IMR-90 (cell line): ENCODE measurements at regions not wholly inside any gene's neighbourhood (a gene's known extent, or its start where the extent isn't known, plus 50 kb on each side); places are given as distances from the start of the nearest gene placed in this dataset.
"Not testable (repeated sequence)": the region's sequence is repeated elsewhere in the genome, so short reads cannot be mapped to it uniquely, and the experiment has no call there.

Experiments
- ATAC-seq: fragments of 200-7000 bp; cut with Tn5 transposase; 2 replicates; pipeline ENCODE4 v1.9.1; 2020; ENCODE audit warnings: low read depth, mild to moderate bottlenecking, moderate library complexity
- BruUV-seq: library from RNA; stranded (reverse); fragments of 400-500 nt; replicated peaks from 2 replicates; lab custom pipeline; 2021; lab: Mats Ljungman, UMichigan
- CTCF ChIA-PET: fragments of 300-600 bp; formaldehyde crosslinking; extraction: SDS; loops from one replicate; lab custom pipeline; 2021; ENCODE audit warnings: antibody characterized with exemption; lab: Yijun Ruan, JAX
- POLR2A ChIA-PET: fragments of 300-600 bp; sonication (Branson Sonifier 250); formaldehyde crosslinking; loops from one replicate; lab custom pipeline; 2022; ENCODE audit warnings: antibody characterized with exemption; ENCODE audit not compliant: unreplicated experiment; lab: Charles Lee
- DNase-seq: peaks from one replicate; pipeline ENCODE4 v3.0.0; 2013
- H2AFZ ChIP-seq: replicated peaks from 2 replicates; pipeline ENCODE3; 2013; ENCODE audit warnings: low read length, mild to moderate bottlenecking; ENCODE audit not compliant: poor library complexity
- H2AK5ac ChIP-seq: 2 replicates; pipeline ENCODE4 v1.6.1; 2013; ENCODE audit warnings: low read depth, low read length, inconsistent platforms
- H2AK9ac ChIP-seq: replicated peaks from 2 replicates; pipeline ENCODE3; 2013; ENCODE audit warnings: mild to moderate bottlenecking, low read depth, low read length, moderate library complexity; ENCODE audit not compliant: poor library complexity
- H2BK120ac ChIP-seq: 2 replicates; pipeline ENCODE4 v1.6.1; 2013; ENCODE audit warnings: low read depth, low read length, inconsistent platforms
- H2BK15ac ChIP-seq: 3 replicates; pipeline ENCODE4 v1.6.1; 2013; ENCODE audit warnings: low read depth, low read length, inconsistent platforms
- H2BK20ac ChIP-seq: 2 replicates; pipeline ENCODE4 v1.6.1; 2013; ENCODE audit warnings: low read depth, mild to moderate bottlenecking, inconsistent platforms, low read length, moderate library complexity
- H2BK5ac ChIP-seq: 2 replicates; pipeline ENCODE4 v1.6.1; 2013; ENCODE audit warnings: mild to moderate bottlenecking, low read depth, low read length, inconsistent platforms; ENCODE audit not compliant: poor library complexity, severe bottlenecking
- H3K14ac ChIP-seq: replicated peaks from 2 replicates; pipeline ENCODE4 v1.6.1; 2013; ENCODE audit warnings: low read depth, low read length, inconsistent platforms
- H3K18ac ChIP-seq: 2 replicates; pipeline ENCODE4 v1.6.1; 2013; ENCODE audit warnings: low read depth, low read length, control low read depth
- H3K23ac ChIP-seq: 2 replicates; pipeline ENCODE4 v1.6.1; 2013; ENCODE audit warnings: low read depth, low read length, inconsistent platforms
- H3K27ac ChIP-seq: 2 replicates; pipeline ENCODE4 v1.5.1; 2013; ENCODE audit warnings: mild to moderate bottlenecking, control low read depth, low read length; ENCODE audit not compliant: insufficient read depth
- H3K27me3 ChIP-seq: 2 replicates; pipeline ENCODE4 v1.6.1; 2013; ENCODE audit warnings: low read length; ENCODE audit not compliant: control insufficient read depth, insufficient read depth
- H3K36me3 ChIP-seq: 2 replicates; pipeline ENCODE4 v1.6.1; 2013; ENCODE audit warnings: low read length, mixed read lengths; ENCODE audit not compliant: control insufficient read depth, insufficient read depth
- H3K4ac ChIP-seq: 2 replicates; pipeline ENCODE4 v1.6.1; 2013; ENCODE audit warnings: low read depth, low read length, inconsistent platforms
- H3K4me1 ChIP-seq: 2 replicates; pipeline ENCODE4 v1.6.1; 2013; ENCODE audit warnings: low read length, mixed read lengths; ENCODE audit not compliant: control insufficient read depth, insufficient read depth
- H3K4me2 ChIP-seq: 2 replicates; pipeline ENCODE4 v1.6.1; 2013; ENCODE audit warnings: low read depth, mild to moderate bottlenecking, control low read depth, low read length, moderate library complexity
- H3K4me3 ChIP-seq: 2 replicates; pipeline ENCODE4 v1.5.1; 2013; ENCODE audit warnings: low read depth, mild to moderate bottlenecking, control low read depth, low read length, moderate library complexity; ENCODE audit not compliant: insufficient read depth
- H3K56ac ChIP-seq: 2 replicates; pipeline ENCODE4 v1.6.1; 2013; ENCODE audit warnings: low read length, inconsistent platforms; ENCODE audit not compliant: insufficient read depth; ENCODE audit errors: extremely low read depth
- H3K79me1 ChIP-seq, 2 experiments: 2 replicates each; pipeline ENCODE4 v1.6.1; 2013; ENCODE audit warnings: low read length in 2 of 2, inconsistent platforms in 1 of 2, low read depth in 1 of 2
- H3K9ac ChIP-seq: 2 replicates; pipeline ENCODE4 v1.6.1; 2013; ENCODE audit warnings: low read depth, low read length, control low read depth
- H3K9me1 ChIP-seq: 2 replicates; pipeline ENCODE4 v1.6.1; 2013; ENCODE audit warnings: low read length, inconsistent platforms; ENCODE audit not compliant: insufficient read depth
- H3K9me3 ChIP-seq: 2 replicates; pipeline ENCODE4 v1.6.1; 2013; ENCODE audit warnings: low read length; ENCODE audit not compliant: control insufficient read depth, insufficient read depth
- H4K20me1 ChIP-seq: 2 replicates; pipeline ENCODE4 v1.6.1; 2013; ENCODE audit warnings: low read length, inconsistent platforms; ENCODE audit not compliant: insufficient read depth
- H4K5ac ChIP-seq: 2 replicates; pipeline ENCODE4 v1.6.1; 2013; ENCODE audit warnings: mild to moderate bottlenecking, low read depth, low read length, control low read depth
- H4K8ac ChIP-seq, 2 experiments: 2 replicates each; pipeline ENCODE4 v1.6.1; 2013; ENCODE audit warnings: low read depth in 2 of 2, low read length in 2 of 2, control low read depth in 1 of 2, inconsistent platforms in 1 of 2
- H4K91ac ChIP-seq: 2 replicates; pipeline ENCODE4 v1.6.1; 2013; ENCODE audit warnings: low read depth, low read length, inconsistent platforms; ENCODE audit not compliant: insufficient read depth
- WGBS, 2 experiments: methylation state at CpG; one replicate each; pipeline versions ENCODE4 v1.1.5 to v1.1.7; 2013; ENCODE audit warnings: missing lambda C conversion rate in 2 of 2; ENCODE audit not compliant: insufficient read length in 1 of 2; ENCODE audit errors: extremely low coverage in 2 of 2; 5-methylcytosine and 5-hydroxymethylcytosine counted together
- dilution Hi-C: fragments of 300-500 bp; cut with HindIII; formaldehyde crosslinking; loops from one replicate; pipeline ENCODE4 v1.14.3; 2018; ENCODE audit warnings: low sequenced_read_pairs; ENCODE audit not compliant: unreplicated experiment
- in situ Hi-C: fragments of 300-500 bp; cut with MboI; formaldehyde crosslinking; loops from 3 replicates; pipeline ENCODE4 v1.14.3; 2019; ENCODE audit warnings: low sequenced_read_pairs, inconsistent platforms, mixed read lengths
- intact Hi-C: fragments of 100-400 bp; cut with micrococcal nuclease; formaldehyde crosslinking; loops from 2 replicates; pipeline ENCODE4 v1.10.0; 2022

GRCh38 chr13:31584221-31584620, 155.1 kb upstream of the RXFP2 start:
- intact Hi-C loops, H3K9me1 ChIP-seq, H3K9ac ChIP-seq, H3K27me3 ChIP-seq, H3K18ac ChIP-seq, H2BK20ac ChIP-seq, H4K20me1 ChIP-seq, ATAC-seq, H4K5ac ChIP-seq, H3K79me1 ChIP-seq, in situ Hi-C loops, H2AFZ ChIP-seq, H4K91ac ChIP-seq, DNase-seq, H3K14ac ChIP-seq, H3K9me3 ChIP-seq, H3K4ac ChIP-seq, CTCF ChIA-PET, H2AK9ac ChIP-seq, H3K4me1 ChIP-seq, POLR2A ChIA-PET, H3K36me3 ChIP-seq, H2BK120ac ChIP-seq, H2BK5ac ChIP-seq, H3K27ac ChIP-seq, BruUV-seq, H3K4me2 ChIP-seq, H3K56ac ChIP-seq, H4K8ac ChIP-seq, dilution Hi-C loops, H2BK15ac ChIP-seq, H3K23ac ChIP-seq, H3K4me3 ChIP-seq, H2AK5ac ChIP-seq: not testable (repeated sequence)
- WGBS, 2 experiments: 80% methylated on average over 1 of the region's 9 CpGs; no CpG with 5 or more reads in 1 of the 2 experiments
